Endothelial cell of umbilical vein (primary cell): ENCODE measurements at regions not wholly inside any gene's neighbourhood (a gene's known extent, or its start where the extent isn't known, plus 50 kb on each side); places are given as distances from the start of the nearest gene placed in this dataset.

ENCODE experiments used
- BruUV-seq: library from RNA; stranded (reverse); fragments of 400-500 nt; replicated peaks from 2 replicates; lab custom pipeline; 2021; lab: Mats Ljungman, UMichigan
- CTCF ChIA-PET: fragments of 300-600, 350-600 bp; sonication (Branson Sonifier 250); formaldehyde crosslinking; loops from one replicate; lab custom pipeline; 2021; ENCODE audit warnings: antibody characterized with exemption, inconsistent platforms; lab: Charles Lee
- POLR2A ChIA-PET: fragments of 300-600, 350-600 bp; sonication (Branson Sonifier 250); formaldehyde crosslinking; loops from one replicate; lab custom pipeline; 2021; ENCODE audit warnings: antibody characterized with exemption, inconsistent platforms; lab: Charles Lee
- DNase-seq: peaks from one replicate; pipeline ENCODE4 v3.0.0-alpha.2; 2011; ENCODE audit warnings: low read depth, low spot score
- FAIRE-seq: peaks from 2 replicates; lab custom pipeline; 2011; peaks lifted over from hg19 to GRCh38; lab: Jason Lieb, UNC
- H2AFZ ChIP-seq: 2 replicates; pipeline ENCODE4 v1.6.0; 2012; ENCODE audit warnings: low read depth, low read length, control low read depth, inconsistent platforms
- H3K27ac ChIP-seq: 2 replicates; pipeline ENCODE4 v1.5.1; 2011; ENCODE audit warnings: low read depth, mild to moderate bottlenecking, control low read depth, low read length, moderate library complexity; ENCODE audit not compliant: insufficient read depth
- H3K27me3 ChIP-seq, 2 experiments: 2 replicates each; pipeline versions ENCODE4 v1.6.0 to v1.6.1; 2011; ENCODE audit warnings: low read length in 2 of 2, mixed read lengths in 1 of 2; ENCODE audit not compliant: control insufficient read depth in 2 of 2, insufficient read depth in 2 of 2
- H3K36me3 ChIP-seq, 2 experiments: 2 replicates in 1 of 2; 3 replicates in 1 of 2; pipeline ENCODE4 v1.5.1; 2011; ENCODE audit warnings: low read length in 2 of 2, mild to moderate bottlenecking in 1 of 2, moderate library complexity in 1 of 2; ENCODE audit not compliant: control insufficient read depth in 2 of 2, insufficient read depth in 2 of 2; ENCODE audit errors: extremely low read depth in 1 of 2
- H3K4me1 ChIP-seq: 3 replicates; pipeline ENCODE4 v1.5.1; 2011; ENCODE audit warnings: mild to moderate bottlenecking, low read length; ENCODE audit not compliant: control insufficient read depth, insufficient read depth; ENCODE audit errors: extremely low read depth
- H3K4me2 ChIP-seq: 2 replicates; pipeline ENCODE4 v1.6.1; 2011; ENCODE audit warnings: low read length, control low read depth, mixed read lengths; ENCODE audit not compliant: insufficient read depth
- H3K4me3 ChIP-seq, 3 experiments: fragments of 200-600 bp in 1 of 3; sonication (generic), shearing (Covaris generic) in 1 of 3; replicated peaks in 1 of 3; 2 replicates each; pipeline ENCODE4 v1.5.1; 2011 to 2016; ENCODE audit warnings: control low read depth in 3 of 3, low read length in 3 of 3, mild to moderate bottlenecking in 2 of 3, inconsistent platforms in 1 of 3, low read depth in 1 of 3, moderate library complexity in 1 of 3; ENCODE audit not compliant: insufficient read depth in 1 of 3
- H3K79me2 ChIP-seq: 2 replicates; pipeline ENCODE4 v1.6.0; 2012; ENCODE audit warnings: low read length, inconsistent platforms; ENCODE audit not compliant: control insufficient read depth, insufficient read depth
- H3K9ac ChIP-seq: replicated peaks from 2 replicates; pipeline ENCODE3; 2011; ENCODE audit warnings: low read length, control low read depth; ENCODE audit not compliant: insufficient read depth; ENCODE audit errors: extremely low read depth
- H3K9me1 ChIP-seq: replicated peaks from 3 replicates; pipeline ENCODE4 v1.6.0; 2011; ENCODE audit warnings: mild to moderate bottlenecking, low read length; ENCODE audit not compliant: control insufficient read depth, insufficient read depth; ENCODE audit errors: extremely low read depth
- H3K9me3 ChIP-seq: replicated peaks from 2 replicates; pipeline ENCODE4 v1.5.1; 2012; ENCODE audit warnings: low read length, inconsistent platforms; ENCODE audit not compliant: control insufficient read depth, insufficient read depth
- H4K20me1 ChIP-seq: replicated peaks from 2 replicates; pipeline ENCODE3; 2011; ENCODE audit warnings: mild to moderate bottlenecking, low read length; ENCODE audit not compliant: control insufficient read depth, insufficient read depth; ENCODE audit errors: extremely low read depth
- CTCF ChIP-seq, 2 donors: IDR thresholded peaks; 1 replicate in 1 of 2; 2 replicates in 1 of 2; pipeline ENCODE4 v1.5.1; 2011; ENCODE audit warnings: low read length in 2 of 2, mild to moderate bottlenecking in 2 of 2, moderate library complexity in 2 of 2, control low read depth in 1 of 2, inconsistent platforms in 1 of 2, low read depth in 1 of 2; ENCODE audit not compliant: insufficient read depth in 1 of 2; ENCODE audit errors: extremely low read depth in 1 of 2
- EZH2 ChIP-seq: IDR thresholded peaks from 2 replicates; pipeline ENCODE4 v1.6.1; 2012; ENCODE audit warnings: borderline replicate concordance, low read depth, mild to moderate bottlenecking, moderate library complexity, low read length, inconsistent platforms; ENCODE audit not compliant: severe bottlenecking
- FOS ChIP-seq: IDR thresholded peaks from 2 replicates; pipeline ENCODE4 v1.6.1; 2011; ENCODE audit warnings: mild to moderate bottlenecking, low read length, moderate library complexity, borderline replicate concordance; ENCODE audit not compliant: insufficient read depth
- GATA2 ChIP-seq: IDR thresholded peaks from 2 replicates; pipeline ENCODE4 v1.7.0; 2011; ENCODE audit warnings: low read depth, mild to moderate bottlenecking, moderate library complexity, mixed read lengths, low read length; ENCODE audit not compliant: insufficient read length, insufficient read depth
- JUN ChIP-seq: IDR thresholded peaks from 2 replicates; pipeline ENCODE4 v1.6.1; 2011; ENCODE audit warnings: borderline replicate concordance, low read depth; ENCODE audit not compliant: insufficient read length, insufficient read depth
- MAX ChIP-seq: IDR thresholded peaks from 2 replicates; pipeline ENCODE4 v1.6.1; 2011; ENCODE audit not compliant: insufficient read depth, insufficient read length
- MYC ChIP-seq: IDR thresholded peaks from one replicate; pipeline ENCODE4 v1.6.1; 2011; ENCODE audit warnings: mild to moderate bottlenecking, low read depth, low read length
- POLR2A ChIP-seq: IDR thresholded peaks from 2 replicates; pipeline ENCODE4 v1.6.1; 2012; ENCODE audit warnings: low read depth, mild to moderate bottlenecking, control low read depth, low read length
- POLR2AphosphoS5 ChIP-seq: IDR thresholded peaks from 2 replicates; pipeline ENCODE4 v1.6.1; 2012; ENCODE audit warnings: low read depth, mild to moderate bottlenecking, control low read depth, low read length, moderate library complexity; ENCODE audit not compliant: insufficient read depth
- dilution Hi-C: fragments of 300-500 bp; cut with MboI; formaldehyde crosslinking; loops from one replicate; pipeline ENCODE4 v1.15.0; 2019; ENCODE audit warnings: low sequenced_read_pairs; ENCODE audit not compliant: extremely low pct_ligation_motif_present
- intact Hi-C: fragments of 100-400 bp; cut with micrococcal nuclease; formaldehyde crosslinking; loops from one replicate; pipeline ENCODE4 v1.10.0; 2022

- H3K4me1 ChIP-seq, result peaks cover 33% of the 10 kb centered on the region
- peak overlapping the region; percentile 79 for H3K27ac ChIP-seq
- no peaks in the 10 kb centered on the region for H3K27me3 ChIP-seq
- peak; percentile 80 for DNase-seq
- H3K4me2 ChIP-seq, result peak overlapping the region; percentile 52
- CTCF ChIA-PET, result interaction anchor here (1.0 to 1.8 kb wide), 2 partner anchors 9 to 22 kb away, joined by 3 to 9 read pairs; no protein-coding TSS in a partner anchor
- peak; percentile 87 for FAIRE-seq
- BruUV-seq, result no TSS peak
- H3K36me3 ChIP-seq, result no peaks in the 10 kb centered on the region
- H3K9ac ChIP-seq, result peak overlapping the region; percentile 34
- no peaks in the 10 kb centered on the region for H4K20me1 ChIP-seq
- dilution Hi-C loops (no loop called here), intact Hi-C loops (loop anchor here (1.0 to 2.0 kb wide), 2 partner anchors 8 to 181 kb away; no protein-coding TSS in a partner anchor)
- H3K4me3 ChIP-seq, result no peak overlapping the region
- H3K9me1 ChIP-seq, result no peaks in the 10 kb centered on the region
- H3K79me2 ChIP-seq, result no peaks in the 10 kb centered on the region
- POLR2A ChIA-PET, result no interaction called here
- no peaks in the 10 kb centered on the region for H3K9me3 ChIP-seq
- no peak for TF ChIP-seq POLR2A
- no peak for TF ChIP-seq MAX
- no peak for TF ChIP-seq MYC
- peak; percentile 54 for TF ChIP-seq POLR2AphosphoS5
- TF ChIP-seq EZH2, result no peak
- no peak for TF ChIP-seq CTCF (IDR thresholded peaks at IDR 0.05; ENCODE audit: extremely low read depth in 1 of 2, insufficient read depth in 1 of 2, low read depth in 1 of 2, low read length in 2 of 2)
- peak; percentile 56 for TF ChIP-seq JUN
- TF ChIP-seq GATA2, result peak; percentile 94
- peak; percentile 65 for TF ChIP-seq FOS
- no peak overlapping the region for H2AFZ ChIP-seq
These were observed 1893.8 kb downstream of the NCAM2 start for GRCh38 chr21:22892028-22892427.
